Activated CD4-positive, CD25-positive, alpha-beta regulatory T cell treated with anti-CD3 and anti-CD28 coated beads, Interleukin-2, amount 50 U/mL, for 72 hours (primary cell): ENCODE measurements at regions not wholly inside any gene's neighbourhood (a gene's known extent, or its start where the extent isn't known, plus 50 kb on each side); places are given as distances from the start of the nearest gene placed in this dataset.

Source experiments
- DNase-seq: peaks from one replicate; pipeline ENCODE4 v3.0.0; 2021

- no peak for DNase-seq
These were observed 258.3 kb upstream of the MOCS1 start for GRCh38 chr6:40192516-40192915.

GRCh38 chr6:40188931-40189330 lies 254.7 kb upstream of the MOCS1 start:
- DNase-seq = no peak

GRCh38 chr6:40187535-40188144 lies 253.4 kb upstream of the MOCS1 start:
- DNase-seq = no peak

GRCh38 chr6:40185486-40185885 lies 251.2 kb upstream of the MOCS1 start:
- DNase-seq = no peak

- DNase-seq = no peak
These were observed 249.6 kb upstream of the MOCS1 start for GRCh38 chr6:40183902-40184301.

- DNase-seq = no peak
These were observed 247.1 kb upstream of the MOCS1 start for GRCh38 chr6:40181367-40181766.

- no peak for DNase-seq
These were observed 246.0 kb upstream of the MOCS1 start for GRCh38 chr6:40180271-40180670.

- DNase-seq = no peak
These were observed 245.2 kb upstream of the MOCS1 start for GRCh38 chr6:40179496-40179895.

GRCh38 chr6:40177598-40177997 lies 243.3 kb upstream of the MOCS1 start:
- no peak for DNase-seq

GRCh38 chr6:40176152-40176551 lies 241.9 kb upstream of the MOCS1 start:
- no peak for DNase-seq

- no peak for DNase-seq
These were observed 238.0 kb upstream of the MOCS1 start for GRCh38 chr6:40172272-40172671.

- no peak for DNase-seq
These were observed 237.1 kb upstream of the MOCS1 start for GRCh38 chr6:40171343-40171742.

- DNase-seq = no peak
These were observed 236.6 kb upstream of the MOCS1 start for GRCh38 chr6:40170856-40171255.

- no peak for DNase-seq
These were observed 235.6 kb upstream of the MOCS1 start for GRCh38 chr6:40169878-40170277.

- no peak for DNase-seq
These were observed 232.7 kb upstream of the MOCS1 start for GRCh38 chr6:40166963-40167362.

GRCh38 chr6:40165036-40165709 lies 230.9 kb upstream of the MOCS1 start:
- no peak for DNase-seq

- DNase-seq = no peak
These were observed 230.1 kb upstream of the MOCS1 start for GRCh38 chr6:40164345-40164755.

GRCh38 chr6:40163924-40164323 lies 229.7 kb upstream of the MOCS1 start:
- DNase-seq = no peak

GRCh38 chr6:40162074-40162473 lies 227.8 kb upstream of the MOCS1 start:
- no peak for DNase-seq

GRCh38 chr6:40160826-40161225 lies 226.6 kb upstream of the MOCS1 start:
- DNase-seq = no peak

GRCh38 chr6:40159865-40160264 lies 225.6 kb upstream of the MOCS1 start:
- DNase-seq = no peak

GRCh38 chr6:40152701-40153436 lies 218.6 kb upstream of the MOCS1 start:
- DNase-seq = no peak

- no peak for DNase-seq
These were observed 217.9 kb upstream of the MOCS1 start for GRCh38 chr6:40152196-40152595.

- no peak for DNase-seq
These were observed 214.8 kb upstream of the MOCS1 start for GRCh38 chr6:40148882-40149573.
